Heart right ventricle (tissue), 16 donors: ENCODE measurements at regions not wholly inside any gene's neighbourhood (a gene's known extent, or its start where the extent isn't known, plus 50 kb on each side); places are given as distances from the start of the nearest gene placed in this dataset.
A peak's percentile ranks its signal among the peaks of the same experiment; 100 is the strongest.

ENCODE experiments used
- ATAC-seq, 8 donors: fragments of 200-7000 bp; cut with Tn5 transposase; one replicate each; pipeline ENCODE4 v1.9.1; 2020; ENCODE audit warnings: mild to moderate bottlenecking in 8 of 8, moderate library complexity in 8 of 8, moderate number of reproducible peaks in 1 of 8
- DNase-seq, 2 donors: peaks; one replicate each; pipeline ENCODE4 v3.0.0-alpha.2; 2020
- H3K27ac ChIP-seq, 10 donors: fragments of 200-600 bp; sonication (generic) in 2 of 10; one replicate each; pipeline versions ENCODE4 v1.5.0 to v1.8.0; 2020 to 2022; ENCODE audit warnings: mild to moderate bottlenecking in 3 of 10
- H3K27me3 ChIP-seq, 7 donors: fragments of 200-600 bp; one replicate each; pipeline ENCODE4 v1.8.0; 2021 to 2022; ENCODE audit warnings: mild to moderate bottlenecking in 2 of 7
- H3K36me3 ChIP-seq, 9 donors: fragments of 200-600 bp; sonication (generic) in 1 of 9; one replicate each; pipeline versions ENCODE4 v1.5.0 to v1.8.0; 2020 to 2022; ENCODE audit warnings: mild to moderate bottlenecking in 2 of 9
- H3K4me1 ChIP-seq, 9 donors: fragments of 200-600 bp; sonication (generic) in 1 of 9; one replicate each; pipeline versions ENCODE4 v1.5.0 to v1.8.0; 2020 to 2022; ENCODE audit warnings: mild to moderate bottlenecking in 4 of 9
- H3K4me3 ChIP-seq, 10 donors: fragments of 200-600 bp; sonication (generic) in 2 of 10; one replicate each; pipeline versions ENCODE4 v1.5.0 to v1.8.0; 2020 to 2022; ENCODE audit warnings: mild to moderate bottlenecking in 7 of 10, moderate library complexity in 2 of 10
- H3K9me3 ChIP-seq, 11 donors: fragments of 200-600 bp in 10 of 11; sonication (generic) in 2 of 11; one replicate each; pipeline versions ENCODE4 v1.5.0 to v1.8.0; 2013 to 2022; ENCODE audit warnings: mild to moderate bottlenecking in 2 of 11, control low read depth in 1 of 11, moderate library complexity in 1 of 11
- WGBS, 2 donors: extraction: QIAGEN DNeasy Blood & Tissue Kit; methylation state at CpG; one replicate each; pipeline ENCODE4 v1.1.7; 2013; ENCODE audit warnings: inconsistent platforms in 1 of 2; 5-methylcytosine and 5-hydroxymethylcytosine counted together
- intact Hi-C, 10 donors: fragments of 100-400 bp; cut with DNase I; formaldehyde crosslinking; loops; one replicate each; pipeline versions ENCODE4 v1.11.1 to v1.14.2; 2022
- TF ChIP-seq, protein P1 (sequence below), 9 donors: fragments of 200-600 bp; sonication (generic) in 2 of 9; IDR thresholded peaks; one replicate each; pipeline versions ENCODE4 v1.5.0 to v1.8.0; 2021 to 2022; ENCODE audit warnings: antibody characterized with exemption in 9 of 9, mild to moderate bottlenecking in 5 of 9, moderate library complexity in 1 of 9
- donor health status: Arrhythmogenic right ventricular cardiomyopathy.
- donor health status: ischemic (EF 13 %, LVEDD 7.1; RV severe dilation, severe dysfunction).
- donor health status: healthy with polysubstance abuse.
- donor health status: DM: no; HTN: yes; CAD: no.
- donor health status: DM: no; HTN: no; CAD: no.
- donor health status: ischemic (EF 25% LVEDD 6.9; RV normal size, moderate dysfunction).
- donor health status: ischemic (EF 25% LVEDD 5.7; RV mildly dilated, moderate dysfunction).
- donor health status: healthy.
- donor health status: DM: yes; HTN: yes; CAD: no.
- donor health status: Ischemic cardiomyopathy.
- donor health status: ischemic (EF 35%, LVEDD 5.7; RV mildly dilated, moderate dysfunction).
- donor health status: nonischemic (EF 11% LVEDD 7.7; RV severe dilation, severe dysfunction).
- donor health status: DM: yes; HTN: yes; CAD: no.
- donor health status: PGD.
- donor health status: ischemic (EF 29% LVEDD 5.4; RV normal size, mild dysfunction).
- donor health status: nonischemic (EF 23%, LVEDD 6.1; RV moderate dilation, normal function).

- TF ChIP-seq, protein P1, sequence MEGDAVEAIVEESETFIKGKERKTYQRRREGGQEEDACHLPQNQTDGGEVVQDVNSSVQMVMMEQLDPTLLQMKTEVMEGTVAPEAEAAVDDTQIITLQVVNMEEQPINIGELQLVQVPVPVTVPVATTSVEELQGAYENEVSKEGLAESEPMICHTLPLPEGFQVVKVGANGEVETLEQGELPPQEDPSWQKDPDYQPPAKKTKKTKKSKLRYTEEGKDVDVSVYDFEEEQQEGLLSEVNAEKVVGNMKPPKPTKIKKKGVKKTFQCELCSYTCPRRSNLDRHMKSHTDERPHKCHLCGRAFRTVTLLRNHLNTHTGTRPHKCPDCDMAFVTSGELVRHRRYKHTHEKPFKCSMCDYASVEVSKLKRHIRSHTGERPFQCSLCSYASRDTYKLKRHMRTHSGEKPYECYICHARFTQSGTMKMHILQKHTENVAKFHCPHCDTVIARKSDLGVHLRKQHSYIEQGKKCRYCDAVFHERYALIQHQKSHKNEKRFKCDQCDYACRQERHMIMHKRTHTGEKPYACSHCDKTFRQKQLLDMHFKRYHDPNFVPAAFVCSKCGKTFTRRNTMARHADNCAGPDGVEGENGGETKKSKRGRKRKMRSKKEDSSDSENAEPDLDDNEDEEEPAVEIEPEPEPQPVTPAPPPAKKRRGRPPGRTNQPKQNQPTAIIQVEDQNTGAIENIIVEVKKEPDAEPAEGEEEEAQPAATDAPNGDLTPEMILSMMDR (IDR thresholded peaks at IDR 0.05) = no peak
- ATAC-seq = no peak
- intact Hi-C loops = loop anchor here (2.0 to 10.0 kb wide), 11 partner anchors 73 to 373 kb away; no protein-coding TSS in a partner anchor
Observed at GRCh38 chr18:24727685-24728084, 267.2 kb downstream of the HRH4 start.

DNA sequence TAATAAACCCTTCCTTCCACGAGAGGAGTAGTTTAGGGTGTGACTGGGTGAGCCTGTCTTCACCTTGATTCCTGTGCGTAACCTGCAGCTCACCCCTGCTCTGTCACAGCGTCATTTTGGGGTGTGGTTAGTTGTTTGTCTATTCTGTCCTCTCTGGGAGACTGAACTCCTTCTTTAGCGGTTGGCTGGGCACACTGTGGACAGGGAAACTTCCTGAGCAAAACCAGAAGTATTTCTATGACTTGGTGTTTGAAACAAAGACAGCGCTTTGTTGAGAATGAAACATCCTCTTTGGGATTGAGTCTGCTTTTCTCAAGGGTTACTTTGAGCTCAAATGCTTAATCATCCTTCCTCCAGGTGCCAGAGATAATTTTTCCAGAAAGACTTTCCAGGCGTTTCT, 270.7 kb downstream of the HRH4 start:
- TF ChIP-seq, protein P1 (IDR thresholded peaks at IDR 0.05) = no peak
- ATAC-seq (no peak), DNase-seq (no peak)
- Histone ChIP-seq H3K9me3 (no peaks in the 10 kb centered on the region), H3K27me3 (peaks cover 0 to 17% (median 0%) of the 10 kb centered on the region in 7 donors), H3K27ac (no peak overlapping the region), H3K36me3 (no peaks in the 10 kb centered on the region), H3K4me1 (peaks cover 0 to 12% (median 4%) of the 10 kb centered on the region in 9 donors), H3K4me3 (no peak overlapping the region)
- intact Hi-C loops = no loop called here
- WGBS, 2 donors = 63 to 72% methylated on average over 6 of the region's 6 CpGs

More at GRCh38 chr18:24727685-24728084, 267.2 kb downstream of the HRH4 start:
- Histone ChIP-seq H3K4me3 (no peak overlapping the region), H3K36me3 (no peaks in the 10 kb centered on the region), H3K9me3 (no peaks in the 10 kb centered on the region), H3K4me1 (peaks cover 0 to 16% (median 0%) of the 10 kb centered on the region in 9 donors), H3K27me3 (peaks cover 0 to 14% (median 0%) of the 10 kb centered on the region in 7 donors), H3K27ac (no peak overlapping the region)
- WGBS, 2 donors = 54 to 67% methylated on average over 6 of the region's 6 CpGs
- no peak for DNase-seq

DNA sequence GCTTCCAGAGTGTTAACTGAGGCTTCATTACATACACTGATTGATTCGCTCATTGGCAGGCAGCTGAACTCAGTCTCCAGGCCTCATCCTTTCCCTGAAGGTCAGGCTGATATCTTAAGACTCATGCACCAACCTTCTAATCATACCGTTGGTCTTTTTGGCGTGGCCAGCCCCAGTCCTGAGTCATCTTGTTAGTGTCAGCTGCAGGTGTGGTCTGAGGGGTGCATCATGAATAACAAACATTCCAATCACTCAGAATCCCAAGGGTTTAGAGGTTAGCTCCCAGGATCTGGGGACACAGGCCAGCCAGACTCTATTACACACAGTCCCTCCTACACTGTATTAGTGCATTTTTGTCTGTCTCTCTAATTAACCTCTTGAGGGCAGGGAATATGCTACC, 271.5 kb downstream of the HRH4 start:
- intact Hi-C loops = no loop called here
- H3K9me3 ChIP-seq = no peaks in the 10 kb centered on the region
- whole genome bisulfite sequencing, 2 donors = 78 to 79% methylated on average over 3 of the region's 3 CpGs
- no peak overlapping the region for H3K4me3 ChIP-seq
- H3K36me3 ChIP-seq = no peaks in the 10 kb centered on the region
- DNase-seq (no peak), ATAC-seq (no peak)
- no peak overlapping the region for H3K27ac ChIP-seq
- H3K27me3 ChIP-seq = peaks cover 0 to 20% (median 0%) of the 10 kb centered on the region in 7 donors
- peaks cover 0 to 5% (median 0%) of the 10 kb centered on the region in 9 donors for H3K4me1 ChIP-seq
- TF ChIP-seq, protein P1 (IDR thresholded peaks at IDR 0.05) = no peak

DNA sequence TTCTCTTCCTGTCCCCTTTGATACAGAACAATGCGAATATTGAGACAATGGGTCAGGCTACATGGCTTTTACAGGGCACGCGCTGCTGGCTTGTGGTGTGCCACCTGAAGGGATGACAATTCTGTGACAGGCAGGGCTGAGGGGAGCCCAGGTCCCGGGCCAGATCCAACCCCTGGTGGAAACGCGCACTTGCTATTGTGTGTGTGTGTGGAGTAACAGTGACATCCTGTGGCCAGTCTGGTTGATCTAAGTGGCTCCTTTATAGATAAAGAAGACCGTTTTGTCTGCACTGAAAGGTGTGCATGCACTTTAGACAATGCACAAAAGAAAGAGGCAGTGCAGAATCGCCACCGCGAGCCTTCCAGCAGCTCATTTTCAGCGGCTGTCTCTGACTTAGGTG, 273.6 kb downstream of the HRH4 start:
- DNase-seq (peak in 1 of 2 donors; percentile 8), ATAC-seq (peak in 6 of 8 donors; percentile 17 to 50 (median 46))
- Histone ChIP-seq H3K27ac (no peak overlapping the region), H3K4me1 (peaks cover 0 to 5% (median 0%) of the 10 kb centered on the region in 9 donors), H3K36me3 (no peaks in the 10 kb centered on the region), H3K4me3 (no peak overlapping the region), H3K9me3 (no peaks in the 10 kb centered on the region), H3K27me3 (peaks cover 0 to 13% (median 0%) of the 10 kb centered on the region in 7 donors)
- WGBS, 2 donors = 54 to 55% methylated on average over 11 of the region's 11 CpGs
- intact Hi-C loops = no loop called here
- TF ChIP-seq, protein P1 (IDR thresholded peaks at IDR 0.05) = peak in 7 of 9 donors; percentile 21 to 49 (median 35)
